HG03565 (cell line): ENCODE measurements at regions not wholly inside any gene's neighbourhood (a gene's known extent, or its start where the extent isn't known, plus 50 kb on each side); places are given as distances from the start of the nearest gene placed in this dataset.
"Not testable (repeated sequence)": the region's sequence is repeated elsewhere in the genome, so short reads cannot be mapped to it uniquely, and the experiment has no call there.

ENCODE experiments used
- ATAC-seq: cut with Tn5 transposase; IDR thresholded peaks from one replicate; pipeline ENCODE4 v1.9.1; 2021; ENCODE audit warnings: mild to moderate bottlenecking, moderate library complexity; ENCODE audit not compliant: unreplicated experiment

GRCh38 chr21:35298757-35299156, 249.7 kb upstream of the RUNX1 start:
- no peak for ATAC-seq

DNA sequence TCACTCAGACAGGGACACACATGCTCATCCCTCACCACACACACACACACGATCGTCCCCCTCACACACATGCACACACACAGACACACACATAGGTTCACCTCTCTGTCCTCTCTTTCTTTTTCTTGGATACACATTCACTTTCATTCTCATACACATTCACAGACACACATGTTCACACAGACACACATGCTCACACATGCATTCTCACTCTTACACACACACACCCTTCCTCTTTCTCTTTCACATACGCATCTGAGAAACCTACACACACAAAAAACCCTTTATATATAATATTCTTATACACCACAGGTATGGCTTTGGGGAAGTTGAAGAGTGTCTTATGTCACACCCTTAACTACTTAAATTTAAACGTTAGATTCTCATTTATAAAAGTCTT, 248.6 kb upstream of the RUNX1 start:
- no peak for ATAC-seq

GRCh38 chr21:35294231-35294898, 245.3 kb upstream of the RUNX1 start:
- no peak for ATAC-seq

DNA sequence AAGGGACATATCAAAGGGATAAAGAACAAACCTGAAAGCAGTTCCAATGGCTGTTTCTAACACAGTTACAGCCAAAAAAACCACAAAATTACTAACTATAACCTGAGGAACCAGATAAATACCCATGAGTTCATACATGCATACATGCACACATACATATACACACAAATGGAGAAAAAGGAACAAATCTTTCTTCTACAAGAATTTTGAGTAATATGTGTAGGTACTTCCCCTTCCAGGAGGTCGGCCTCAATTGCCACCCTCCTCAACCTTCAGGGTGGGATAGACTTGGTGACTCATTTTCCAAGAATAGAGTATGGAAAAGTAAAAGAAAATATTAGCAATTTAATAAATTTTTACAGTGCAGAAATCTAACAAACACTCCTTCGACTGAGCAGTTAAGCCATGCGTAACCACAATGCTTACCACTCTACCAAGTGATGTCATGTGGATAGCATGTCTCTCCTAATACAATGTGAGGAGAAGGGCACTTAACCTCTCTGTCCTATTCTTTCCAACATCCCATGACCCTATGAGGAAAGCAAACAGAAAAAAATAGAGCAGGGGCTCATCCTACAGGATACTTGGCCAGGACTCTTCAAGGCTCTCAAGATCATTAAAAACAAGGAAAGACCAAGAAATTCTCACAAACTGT, 243.0 kb upstream of the RUNX1 start:
- no peak for ATAC-seq

GRCh38 chr21:35291034-35291433, 241.9 kb upstream of the RUNX1 start:
- no peak for ATAC-seq

DNA sequence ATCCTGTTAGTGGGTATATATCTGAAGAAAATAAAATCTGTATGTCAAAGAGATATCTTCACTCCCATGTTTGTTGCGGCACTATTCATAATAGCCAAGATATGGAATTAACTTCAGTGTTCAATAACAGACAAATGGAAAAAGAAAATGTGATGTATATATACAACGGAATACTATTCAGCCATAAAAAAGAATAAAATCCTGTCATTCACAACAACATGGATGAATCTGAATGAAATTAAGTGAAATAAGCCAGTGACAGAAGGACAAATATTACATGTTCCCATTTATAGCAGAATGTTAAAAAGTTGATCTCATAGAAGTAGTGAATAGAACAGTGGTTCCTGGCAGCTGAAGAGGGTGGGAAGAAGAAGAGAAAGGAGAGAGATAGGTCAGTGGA, 239.1 kb upstream of the RUNX1 start:
- no peak for ATAC-seq

DNA sequence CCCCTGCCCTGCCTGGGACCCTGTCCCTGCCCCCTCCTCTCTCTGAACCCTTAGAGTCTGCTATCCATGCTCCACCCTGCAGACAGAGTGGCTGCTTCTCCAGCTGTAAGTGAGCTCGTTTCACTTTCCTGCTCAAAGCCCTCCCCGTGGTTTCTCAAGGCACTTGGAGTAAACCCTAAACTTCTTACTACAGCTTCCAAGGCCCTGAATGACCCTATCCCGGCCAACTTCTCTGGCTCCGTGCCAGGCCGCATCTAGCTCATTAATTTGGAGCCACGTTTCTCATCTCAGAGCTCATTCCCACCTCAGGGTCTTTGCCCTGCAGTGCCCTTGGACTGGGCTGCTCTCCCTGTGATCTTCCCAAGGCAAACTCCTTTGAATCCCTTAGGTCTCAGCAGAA, 235.1 kb upstream of the RUNX1 start:
- ATAC-seq = no peak

- no peak for ATAC-seq
Measured at GRCh38 chr21:35282944-35283343, 233.8 kb upstream of the RUNX1 start.

- ATAC-seq = no peak
Measured at GRCh38 chr21:35281956-35282355, 232.9 kb upstream of the RUNX1 start.

GRCh38 chr21:35280231-35280630, 231.1 kb upstream of the RUNX1 start:
- no peak for ATAC-seq

GRCh38 chr21:35275776-35276175, 226.7 kb upstream of the RUNX1 start:
- no peak for ATAC-seq

DNA sequence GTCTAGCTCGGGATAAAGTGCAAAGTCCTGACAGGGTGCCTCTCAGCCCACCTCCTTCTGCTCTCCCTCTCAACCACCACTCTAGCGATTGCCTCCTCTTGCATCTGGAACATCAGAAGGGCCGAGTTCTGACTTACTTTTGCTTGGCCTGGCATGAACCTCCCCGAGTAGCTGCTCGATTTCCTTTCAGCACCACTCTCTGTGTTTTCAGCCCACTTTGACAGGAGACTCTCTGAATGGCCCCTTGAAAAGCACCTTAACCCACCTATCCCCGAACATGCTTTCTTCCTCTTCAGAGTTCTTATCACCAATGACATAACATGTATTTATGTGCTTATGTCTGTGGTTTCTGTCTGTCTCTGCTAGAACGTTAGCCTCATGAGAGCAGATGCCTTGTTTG, 225.8 kb upstream of the RUNX1 start:
- ATAC-seq = no peak

DNA sequence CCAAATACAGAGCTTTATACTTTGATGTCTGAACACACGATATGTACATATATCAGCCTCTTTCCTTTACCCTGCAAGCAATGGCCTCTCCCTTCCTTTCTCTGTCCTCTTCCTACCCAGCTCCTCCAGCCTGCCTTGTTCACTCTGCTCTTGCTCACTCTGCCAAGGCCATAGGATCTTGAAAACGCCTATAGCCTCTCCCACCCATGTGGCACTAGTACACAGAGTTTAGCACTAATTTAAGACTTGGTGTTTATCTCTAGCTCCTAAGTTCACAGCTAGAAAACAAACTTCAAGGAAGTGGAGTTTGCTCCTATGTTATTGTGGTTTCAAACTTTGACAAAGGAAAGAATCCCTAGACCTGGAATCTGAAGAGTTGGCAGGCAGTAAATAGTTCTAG, 225.0 kb upstream of the RUNX1 start:
- no peak for ATAC-seq

GRCh38 chr21:35273333-35273732, 224.2 kb upstream of the RUNX1 start:
- no peak for ATAC-seq

DNA sequence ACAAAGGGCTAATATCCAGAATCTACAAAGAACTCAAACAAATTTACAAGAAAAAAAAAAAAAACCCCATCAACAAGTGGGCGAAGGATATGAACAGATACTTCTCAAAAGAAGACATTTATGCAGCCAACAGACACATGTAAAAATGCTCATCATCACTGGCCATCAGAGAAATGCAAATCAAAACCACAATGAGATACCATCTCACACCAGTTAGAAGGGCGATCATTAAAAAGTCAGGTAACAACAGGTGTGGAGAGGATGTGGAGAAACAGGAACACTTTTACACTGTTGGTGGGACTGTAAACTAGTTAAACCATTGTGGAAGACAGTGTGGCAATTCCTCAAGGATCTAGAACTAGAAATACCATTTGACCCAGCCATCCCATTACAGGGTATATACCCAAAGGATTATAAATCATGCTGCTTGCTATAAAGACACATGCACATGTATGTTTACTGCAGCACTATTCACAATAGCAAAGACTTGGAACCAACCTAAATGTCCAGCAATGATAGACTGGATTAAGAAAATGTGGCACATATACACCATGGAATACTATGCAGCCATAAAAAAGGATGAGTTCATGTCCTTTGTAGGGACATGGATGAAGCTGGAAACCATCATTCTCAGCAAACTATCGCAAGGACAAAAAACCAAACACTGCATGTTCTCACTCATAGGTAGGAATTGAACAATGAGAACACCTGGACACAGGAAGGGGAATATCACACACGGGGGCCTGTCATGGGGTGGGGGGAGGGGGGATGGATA, 222.4 kb upstream of the RUNX1 start:
- not testable (repeated sequence) for ATAC-seq

DNA sequence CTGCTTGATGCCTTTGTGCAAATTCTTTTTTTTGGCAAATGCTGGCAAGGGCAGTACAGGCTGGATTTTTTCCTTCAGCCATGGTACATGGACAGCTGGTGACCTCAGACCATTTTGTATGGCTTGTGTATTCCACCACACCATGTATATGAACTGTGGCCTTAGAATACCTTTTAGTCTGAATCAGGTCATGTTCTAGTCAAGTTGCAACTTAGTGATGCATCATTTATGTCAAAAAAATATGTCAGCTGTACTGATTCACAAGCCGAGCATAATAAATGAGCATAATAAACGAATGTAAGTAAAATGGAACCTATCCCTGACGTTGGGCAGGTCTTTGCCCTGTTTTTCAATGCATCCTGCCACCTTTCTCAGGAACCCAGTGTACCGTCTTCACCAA, 219.7 kb upstream of the RUNX1 start:
- no peak for ATAC-seq

DNA sequence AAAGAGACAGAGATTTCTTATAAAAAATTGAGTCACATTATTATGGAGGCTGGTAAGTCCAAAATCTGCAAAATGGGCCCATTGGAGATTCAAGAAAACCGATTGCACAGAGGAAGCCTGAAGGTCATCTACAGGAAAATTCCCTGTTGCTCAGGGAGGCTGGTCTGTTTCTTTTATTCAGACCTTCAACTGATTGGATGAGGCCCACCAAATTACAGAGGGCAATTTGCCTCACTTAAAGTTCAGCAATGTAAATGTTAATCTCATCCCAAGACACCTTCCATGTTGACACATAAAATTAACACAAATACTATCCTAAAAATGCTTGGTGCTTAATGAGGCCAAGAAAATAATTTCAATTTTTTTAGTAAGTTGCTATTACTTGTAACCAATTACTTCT, 219.2 kb upstream of the RUNX1 start:
- ATAC-seq = no peak

GRCh38 chr21:35266546-35266945, 217.4 kb upstream of the RUNX1 start:
- no peak for ATAC-seq

DNA sequence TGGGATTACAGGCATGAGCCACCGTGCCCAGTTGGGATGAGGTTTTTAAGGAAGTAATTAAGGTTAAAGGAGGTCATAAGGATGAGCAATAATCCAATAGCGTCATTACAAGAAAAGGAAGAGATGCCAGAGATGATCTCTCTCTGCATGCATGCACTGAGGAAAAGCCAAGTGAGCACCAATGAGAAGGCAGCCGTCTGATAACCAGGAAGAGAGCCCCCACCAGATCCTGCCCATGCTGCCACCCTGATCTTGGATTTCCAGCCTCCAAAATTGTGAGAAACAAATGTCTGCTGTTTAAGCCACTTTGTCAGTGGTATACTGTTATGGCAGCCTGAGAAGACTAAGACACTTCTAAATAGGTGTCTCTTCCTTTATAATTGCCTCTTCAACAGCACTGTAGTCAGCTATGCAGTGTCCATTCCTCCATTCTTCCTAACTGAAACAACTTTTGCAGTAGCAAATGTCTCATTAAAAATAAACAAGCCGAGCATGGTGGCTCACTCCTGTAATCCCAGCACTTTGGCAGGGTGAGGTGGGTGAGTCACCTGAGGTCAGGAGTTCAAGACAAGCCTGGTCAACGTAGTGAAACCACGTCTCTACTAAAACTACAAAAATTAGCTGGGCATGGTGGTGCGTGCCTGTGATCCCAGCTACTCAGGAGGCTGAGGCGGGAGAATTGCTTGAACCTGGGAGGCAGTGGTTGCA, 216.2 kb upstream of the RUNX1 start:
- ATAC-seq = no peak

DNA sequence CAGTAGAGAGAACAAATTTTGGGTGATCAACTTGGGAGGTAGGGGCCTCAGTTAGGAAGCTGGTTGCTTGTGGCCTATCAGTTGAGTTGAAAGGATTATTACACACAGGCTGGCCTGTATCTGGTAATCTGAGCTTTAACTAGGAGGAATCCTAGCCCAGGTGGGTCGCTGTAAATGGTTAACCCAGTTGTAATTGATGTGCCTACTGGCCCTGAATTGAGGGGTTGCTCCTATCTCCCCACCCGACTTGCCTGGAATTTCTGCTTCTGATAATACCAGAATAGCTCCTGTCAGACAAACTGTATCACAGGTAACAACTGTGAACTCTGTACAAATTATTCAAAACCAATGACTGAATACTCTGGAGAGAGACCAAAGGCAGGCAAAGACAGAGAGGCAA, 210.4 kb upstream of the RUNX1 start:
- ATAC-seq = no peak

GRCh38 chr21:35258521-35258920, 209.4 kb upstream of the RUNX1 start:
- no peak for ATAC-seq

GRCh38 chr21:35257413-35257812, 208.3 kb upstream of the RUNX1 start:
- ATAC-seq = no peak
